Naive B cell (primary cell): ENCODE measurements at regions not wholly inside any gene's neighbourhood (a gene's known extent, or its start where the extent isn't known, plus 50 kb on each side); places are given as distances from the start of the nearest gene placed in this dataset.

Source experiments
- ATAC-seq, 2 donors: fragments of 150-1000 bp; cut with Tn5 transposase; 2 replicates each; pipeline ENCODE4 v1.10.0; 2021; ENCODE audit warnings: low read depth in 2 of 2, mild to moderate bottlenecking in 2 of 2, moderate library complexity in 2 of 2
- DNase-seq: peaks from one replicate; pipeline ENCODE4 v3.0.0; 2022
- H3K27ac Mint-ChIP-seq, 6 donors: one replicate each; pipeline ENCODE4 v1.8.0; 2020 to 2022; ENCODE audit warnings: mild to moderate bottlenecking in 6 of 6, mixed read lengths in 6 of 6, moderate library complexity in 5 of 6, inconsistent platforms in 2 of 6
- H3K27me3 Mint-ChIP-seq, 3 donors: one replicate each; pipeline ENCODE4 v1.8.0; 2021 to 2022; ENCODE audit warnings: mixed read lengths in 3 of 3, mild to moderate bottlenecking in 1 of 3
- H3K36me3 Mint-ChIP-seq, 2 donors: one replicate each; pipeline ENCODE4 v1.8.0; 2020 to 2022; ENCODE audit warnings: mixed read lengths in 2 of 2, inconsistent platforms in 1 of 2, mild to moderate bottlenecking in 1 of 2
- H3K4me1 Mint-ChIP-seq, 3 donors: one replicate each; pipeline ENCODE4 v1.8.0; 2020 to 2022; ENCODE audit warnings: mixed read lengths in 3 of 3, inconsistent platforms in 1 of 3, mild to moderate bottlenecking in 1 of 3, moderate library complexity in 1 of 3
- H3K4me3 Mint-ChIP-seq, 8 donors: one replicate each; pipeline ENCODE4 v1.8.0; 2020 to 2022; ENCODE audit warnings: mild to moderate bottlenecking in 8 of 8, mixed read lengths in 8 of 8, moderate library complexity in 8 of 8, inconsistent platforms in 2 of 8
- H3K9me3 Mint-ChIP-seq, 7 donors: one replicate each; pipeline ENCODE4 v1.8.0; 2020 to 2022; ENCODE audit warnings: mixed read lengths in 7 of 7, mild to moderate bottlenecking in 5 of 7, inconsistent platforms in 2 of 7, moderate library complexity in 1 of 7

DNA sequence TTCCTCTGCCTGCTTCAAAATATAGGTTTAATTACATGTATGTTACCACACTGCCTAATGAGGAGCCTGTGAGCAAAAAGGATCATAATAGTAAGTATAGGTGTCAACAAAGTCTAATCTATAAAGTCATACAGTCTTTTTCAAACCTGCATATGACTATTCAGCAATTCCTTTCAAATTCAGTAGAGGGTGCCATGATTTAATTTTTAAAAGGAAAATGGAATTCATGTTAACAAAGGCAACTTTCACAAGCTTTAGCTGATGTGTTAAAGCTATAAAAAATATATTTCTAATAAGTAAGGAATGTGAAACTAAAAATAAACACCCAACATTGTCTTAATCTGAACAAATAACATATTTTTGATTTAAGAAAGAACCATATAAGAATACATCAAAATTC is 52.1 kb downstream of the MPP7 start:
- no peak overlapping the region for H3K27ac Mint-ChIP-seq

DNA sequence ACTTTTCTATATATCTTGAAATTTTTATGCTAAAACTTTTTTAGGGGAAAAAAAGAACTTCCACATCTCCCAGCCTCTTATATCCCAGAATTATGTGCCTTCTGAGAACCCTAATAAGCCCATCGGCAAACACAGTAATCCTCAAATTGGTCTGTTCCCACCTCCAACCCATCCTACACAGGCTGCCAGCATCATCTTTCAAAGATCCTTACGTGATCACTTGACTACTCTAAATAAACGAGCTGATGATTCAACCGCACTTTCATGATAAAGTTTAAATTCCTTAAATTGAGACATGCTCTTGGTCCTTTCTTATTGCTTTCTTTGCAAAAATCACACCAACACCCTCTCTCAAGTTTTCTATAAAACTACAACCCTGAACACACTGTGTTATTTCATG is 52.5 kb downstream of the MPP7 start:
- ATAC-seq: no peak
- Mint-ChIP-seq H3K27me3 (peaks cover 6 to 14% (median 8%) of the 10 kb centered on the region in 3 donors), H3K36me3 (peaks cover 6 to 8% of the 10 kb centered on the region in 2 donors), H3K27ac (no peak overlapping the region), H3K4me3 (no peak overlapping the region), H3K4me1 (peaks cover 4 to 9% (median 4%) of the 10 kb centered on the region in 3 donors), H3K9me3 (peaks cover 0 to 6% (median 3%) of the 10 kb centered on the region in 7 donors)
- no peak for DNase-seq

More for the DNA sequence above, 52.1 kb downstream of the MPP7 start:
- H3K9me3 Mint-ChIP-seq: peaks cover 0 to 2% (median 0%) of the 10 kb centered on the region in 7 donors
- peaks cover 2 to 12% (median 4%) of the 10 kb centered on the region in 3 donors for H3K27me3 Mint-ChIP-seq
- H3K36me3 Mint-ChIP-seq: peaks cover 2 to 3% of the 10 kb centered on the region in 2 donors
- peak; percentile 21 for DNase-seq
- H3K4me1 Mint-ChIP-seq: peaks cover 4 to 9% (median 4%) of the 10 kb centered on the region in 3 donors
- no peak overlapping the region for H3K4me3 Mint-ChIP-seq
- ATAC-seq: peak; percentile 30 to 34

DNA sequence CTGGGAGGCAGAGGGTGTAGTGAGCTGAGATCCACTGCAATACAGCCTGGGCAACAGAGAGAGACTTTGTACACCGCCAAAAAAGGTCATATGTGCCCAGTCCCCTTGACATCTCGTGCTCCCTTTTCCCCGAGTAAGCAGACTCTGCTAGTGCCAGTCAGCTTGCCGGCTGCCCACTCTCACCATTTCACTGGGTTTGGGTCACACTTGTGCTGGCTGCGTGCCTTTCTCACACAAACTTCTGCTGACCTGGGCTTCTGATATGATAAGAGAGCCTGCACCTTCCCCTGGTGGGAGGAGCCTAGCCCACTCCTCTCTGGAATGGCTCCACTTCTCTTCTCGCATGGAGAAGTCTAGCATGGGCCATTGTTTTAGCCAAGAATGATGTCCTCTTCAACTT is 53.4 kb downstream of the MPP7 start:
- Mint-ChIP-seq H3K27me3 (peaks cover 11 to 12% (median 11%) of the 10 kb centered on the region in 3 donors), H3K27ac (no peak overlapping the region), H3K9me3 (peaks cover 0 to 9% (median 5%) of the 10 kb centered on the region in 7 donors), H3K4me3 (no peak overlapping the region), H3K36me3 (peaks cover 11% of the 10 kb centered on the region in 2 donors), H3K4me1 (peaks cover 1 to 9% (median 4%) of the 10 kb centered on the region in 3 donors)
- no peak for DNase-seq
- no peak for ATAC-seq

DNA sequence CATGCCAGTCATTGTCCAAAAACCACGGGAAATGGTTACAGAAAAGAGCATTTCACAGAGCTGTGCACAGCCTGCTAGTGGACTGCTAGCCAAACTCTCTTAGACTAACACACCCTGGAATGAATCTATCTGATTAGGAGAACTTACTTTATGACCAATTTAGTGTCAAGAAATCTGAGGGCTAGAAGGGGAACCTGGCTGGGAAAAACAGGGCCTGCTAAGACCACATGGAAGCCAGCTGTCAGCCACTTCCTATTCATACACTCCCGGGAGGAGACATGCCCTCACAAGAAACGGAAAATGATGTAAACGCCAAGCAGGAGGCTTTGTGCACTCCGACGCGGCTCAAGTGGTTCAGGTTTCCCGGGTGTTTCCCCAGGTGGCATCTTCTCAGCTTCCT is 54.8 kb downstream of the MPP7 start:
- Mint-ChIP-seq H3K27ac (no peak overlapping the region), H3K27me3 (peaks cover 9 to 11% (median 11%) of the 10 kb centered on the region in 3 donors), H3K4me1 (peaks cover 0 to 9% (median 4%) of the 10 kb centered on the region in 3 donors), H3K4me3 (no peak overlapping the region), H3K9me3 (peaks cover 0 to 9% (median 5%) of the 10 kb centered on the region in 7 donors), H3K36me3 (peaks cover 11% of the 10 kb centered on the region in 2 donors)
- no peak for DNase-seq
- ATAC-seq: no peak

DNA sequence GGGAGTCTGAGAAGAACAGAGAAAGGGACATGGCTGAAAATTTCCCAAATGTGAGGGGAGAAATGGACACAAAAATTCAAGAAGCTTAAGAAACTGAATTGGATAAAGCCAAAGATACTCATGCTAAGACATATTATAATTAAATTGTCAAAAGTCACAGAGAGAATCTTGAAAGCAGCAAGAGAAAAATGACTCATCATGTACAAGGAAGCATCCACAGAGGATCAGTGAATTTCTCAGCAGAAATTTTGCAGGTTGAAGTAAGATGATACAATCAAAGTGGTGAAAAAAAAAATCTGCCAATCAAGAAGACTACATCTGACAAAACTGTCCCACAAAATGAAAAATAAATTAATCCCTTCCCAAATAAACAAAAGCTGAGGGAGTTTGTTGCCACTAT is 56.8 kb downstream of the MPP7 start:
- no peak overlapping the region for H3K4me3 Mint-ChIP-seq
- H3K27me3 Mint-ChIP-seq: peaks cover 9 to 11% (median 11%) of the 10 kb centered on the region in 3 donors
- H3K4me1 Mint-ChIP-seq: peaks cover 0 to 9% (median 4%) of the 10 kb centered on the region in 3 donors
- H3K27ac Mint-ChIP-seq: no peak overlapping the region
- H3K9me3 Mint-ChIP-seq: peaks cover 0 to 9% (median 5%) of the 10 kb centered on the region in 7 donors
- no peak for DNase-seq
- peaks cover 11% of the 10 kb centered on the region in 2 donors for H3K36me3 Mint-ChIP-seq
- ATAC-seq: no peak

DNA sequence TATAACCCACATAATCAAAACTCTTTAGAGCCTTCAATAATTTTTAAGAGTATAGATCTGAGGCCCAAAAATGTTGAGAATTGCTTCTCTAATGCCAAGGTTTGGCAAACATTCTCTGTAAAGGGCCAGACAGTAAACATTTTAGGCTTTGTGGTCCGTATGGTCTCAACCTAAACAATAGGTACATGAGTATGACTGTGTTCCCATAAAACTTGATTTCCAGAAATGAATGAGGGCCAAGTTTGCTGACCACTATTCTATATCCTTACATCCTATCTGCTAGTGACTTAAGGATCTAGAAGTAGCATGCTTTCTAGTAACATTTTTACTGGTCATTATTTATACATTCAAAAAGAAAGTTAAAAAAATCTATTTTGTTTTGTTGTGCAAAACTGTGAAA is 58.9 kb downstream of the MPP7 start:
- Mint-ChIP-seq H3K4me1 (peaks cover 0 to 9% (median 4%) of the 10 kb centered on the region in 3 donors), H3K27me3 (peaks cover 9 to 11% (median 11%) of the 10 kb centered on the region in 3 donors), H3K4me3 (no peak overlapping the region), H3K27ac (no peak overlapping the region), H3K9me3 (peaks cover 0 to 9% (median 5%) of the 10 kb centered on the region in 7 donors), H3K36me3 (peaks cover 11% of the 10 kb centered on the region in 2 donors)
- DNase-seq (no peak), ATAC-seq (no peak)

DNA sequence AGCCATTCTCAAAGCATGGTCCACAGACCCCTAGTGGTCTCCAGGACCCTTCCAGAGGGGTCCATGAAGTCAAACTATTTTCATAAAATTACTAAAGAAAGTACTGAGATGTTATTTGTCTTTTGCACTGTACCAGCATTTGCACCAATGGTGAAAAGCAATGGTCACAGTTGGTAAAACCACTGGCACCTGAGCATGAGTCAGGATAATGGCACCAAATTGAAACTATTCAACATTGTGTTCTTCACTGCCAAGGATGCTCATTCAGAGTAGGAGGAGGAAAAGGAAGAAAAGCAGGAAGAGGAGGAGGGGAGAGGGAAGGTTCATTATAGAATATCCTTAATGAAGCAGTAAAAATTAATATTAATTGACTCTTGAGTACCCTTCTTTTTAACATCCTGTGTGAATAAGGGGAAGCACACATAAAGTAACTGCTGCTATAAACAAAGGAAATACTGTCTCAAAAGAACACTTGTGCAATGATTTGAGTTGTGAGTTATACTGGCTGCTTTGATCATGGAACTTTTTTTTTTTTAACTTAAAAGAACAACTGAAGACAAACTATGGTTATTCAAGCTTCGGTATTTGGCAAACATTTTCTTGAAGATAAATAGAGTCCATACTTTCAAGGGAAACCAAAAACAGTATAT is 60.2 kb downstream of the MPP7 start:
- ATAC-seq (no peak), DNase-seq (no peak)
- H3K36me3 Mint-ChIP-seq: peaks cover 11% of the 10 kb centered on the region in 2 donors
- no peak overlapping the region for H3K4me3 Mint-ChIP-seq
- H3K9me3 Mint-ChIP-seq: peaks cover 0 to 9% (median 5%) of the 10 kb centered on the region in 7 donors
- H3K4me1 Mint-ChIP-seq: no peaks in the 10 kb centered on the region
- H3K27ac Mint-ChIP-seq: no peak overlapping the region
- H3K27me3 Mint-ChIP-seq: peaks cover 9 to 11% (median 11%) of the 10 kb centered on the region in 3 donors

DNA sequence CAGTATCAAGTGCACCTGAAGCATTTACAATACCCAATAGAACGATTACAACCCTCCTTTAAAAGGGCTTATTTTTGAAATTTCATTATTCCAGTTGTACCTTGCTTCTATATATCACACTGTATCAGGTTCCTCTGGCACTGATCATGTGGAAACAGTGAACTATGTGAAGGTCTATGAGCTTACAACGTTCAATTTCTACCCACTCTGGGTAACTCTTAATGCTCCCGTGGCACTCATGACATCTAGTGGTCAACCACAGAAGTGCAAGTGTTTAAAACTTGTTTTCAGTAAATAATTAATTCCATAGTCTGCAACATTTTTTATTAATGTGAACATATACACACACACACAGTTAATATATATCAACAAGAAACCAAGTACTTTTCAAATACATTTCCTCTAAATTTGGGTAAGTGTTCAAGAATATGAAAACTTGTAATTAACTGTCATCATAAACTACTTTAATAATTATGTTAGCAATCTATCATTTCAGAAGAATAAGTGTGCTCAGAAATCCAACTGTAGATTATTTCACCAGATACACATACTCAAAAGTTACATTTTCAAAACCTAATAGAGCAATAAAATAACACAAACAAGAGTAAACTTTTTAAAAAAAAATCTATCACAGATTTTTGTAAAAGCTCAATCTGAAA is 61.0 kb downstream of the MPP7 start:
- ATAC-seq (peak; percentile 61 to 70), DNase-seq (peak; percentile 21)
- Mint-ChIP-seq H3K27me3 (peaks cover 9 to 11% (median 11%) of the 10 kb centered on the region in 3 donors), H3K36me3 (peaks cover 11% of the 10 kb centered on the region in 2 donors), H3K4me1 (no peaks in the 10 kb centered on the region), H3K9me3 (peaks cover 0 to 9% (median 5%) of the 10 kb centered on the region in 7 donors), H3K4me3 (no peak overlapping the region), H3K27ac (no peak overlapping the region)

DNA sequence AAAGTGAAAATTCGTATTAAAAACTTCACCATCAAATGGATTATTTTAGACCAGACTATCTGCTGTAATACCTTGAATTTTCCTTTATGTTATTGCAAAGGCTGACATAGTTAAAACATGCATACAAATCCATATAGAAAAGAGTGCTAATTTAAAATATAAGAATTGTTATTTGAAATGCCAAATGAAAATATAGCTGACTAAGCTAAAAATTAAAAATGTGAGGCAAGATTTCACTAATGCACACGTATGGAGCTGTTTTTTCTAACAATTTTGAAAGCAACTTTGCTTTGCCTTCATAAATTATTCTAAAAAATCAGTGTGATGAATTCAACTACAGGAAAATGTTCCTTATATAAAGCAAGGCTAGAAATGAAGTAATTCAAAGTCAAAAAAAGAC is 62.5 kb downstream of the MPP7 start:
- peaks cover 0 to 6% (median 0%) of the 10 kb centered on the region in 7 donors for H3K9me3 Mint-ChIP-seq
- DNase-seq: no peak
- no peak for ATAC-seq
- H3K4me1 Mint-ChIP-seq: no peaks in the 10 kb centered on the region
- peaks cover 0 to 6% (median 3%) of the 10 kb centered on the region in 3 donors for H3K27me3 Mint-ChIP-seq
- H3K36me3 Mint-ChIP-seq: peaks cover 4 to 11% of the 10 kb centered on the region in 2 donors
- H3K4me3 Mint-ChIP-seq: no peak overlapping the region
- H3K27ac Mint-ChIP-seq: no peak overlapping the region

DNA sequence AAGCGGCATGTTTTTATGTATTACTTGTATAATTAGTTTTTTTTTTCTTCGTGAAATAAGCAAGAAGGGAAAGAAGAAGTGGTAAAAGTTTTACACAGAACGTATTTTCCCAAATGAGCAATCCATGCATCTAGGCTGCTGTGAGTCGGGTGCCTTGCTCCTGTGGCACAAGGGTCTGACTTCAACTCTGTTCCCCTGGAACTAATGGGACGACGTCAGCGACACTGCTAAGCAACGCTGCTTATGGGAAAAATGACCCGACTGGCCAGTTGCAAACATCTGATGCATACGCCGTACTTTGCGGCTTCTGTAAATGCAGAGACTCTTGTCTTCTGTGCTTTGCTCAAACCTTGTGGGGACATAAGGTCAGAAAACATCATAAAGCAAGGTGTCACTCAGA is 66.3 kb downstream of the MPP7 start:
- Mint-ChIP-seq H3K27me3 (no peaks in the 10 kb centered on the region), H3K27ac (no peak overlapping the region), H3K4me3 (no peak overlapping the region), H3K4me1 (no peaks in the 10 kb centered on the region), H3K9me3 (no peaks in the 10 kb centered on the region), H3K36me3 (peaks cover 0 to 6% of the 10 kb centered on the region in 2 donors)
- DNase-seq (no peak), ATAC-seq (no peak)

DNA sequence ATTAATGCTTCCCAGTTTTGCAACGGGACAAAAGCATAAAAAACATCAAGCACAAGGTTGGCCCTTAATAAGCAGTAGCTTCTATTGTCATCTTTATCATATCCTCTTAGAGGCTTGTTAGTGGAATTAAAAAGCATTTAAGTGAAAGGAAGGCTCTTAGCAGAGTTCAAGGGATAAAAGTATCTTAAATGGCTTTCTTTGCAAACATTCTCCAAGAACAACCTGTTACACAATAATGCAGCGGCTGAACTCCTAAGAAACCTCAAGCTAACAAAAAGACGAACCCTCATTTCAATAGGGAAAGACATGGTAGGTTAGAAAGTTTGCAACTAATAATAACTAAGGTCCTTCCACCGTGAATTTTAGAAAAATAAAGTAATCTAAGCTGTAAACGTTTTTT is 82.1 kb downstream of the MPP7 start:
- ATAC-seq (no peak), DNase-seq (no peak)
- Mint-ChIP-seq H3K27ac (no peak overlapping the region), H3K36me3 (no peaks in the 10 kb centered on the region), H3K9me3 (no peaks in the 10 kb centered on the region), H3K4me3 (no peak overlapping the region), H3K4me1 (no peaks in the 10 kb centered on the region), H3K27me3 (peaks cover 0 to 8% (median 0%) of the 10 kb centered on the region in 3 donors)

DNA sequence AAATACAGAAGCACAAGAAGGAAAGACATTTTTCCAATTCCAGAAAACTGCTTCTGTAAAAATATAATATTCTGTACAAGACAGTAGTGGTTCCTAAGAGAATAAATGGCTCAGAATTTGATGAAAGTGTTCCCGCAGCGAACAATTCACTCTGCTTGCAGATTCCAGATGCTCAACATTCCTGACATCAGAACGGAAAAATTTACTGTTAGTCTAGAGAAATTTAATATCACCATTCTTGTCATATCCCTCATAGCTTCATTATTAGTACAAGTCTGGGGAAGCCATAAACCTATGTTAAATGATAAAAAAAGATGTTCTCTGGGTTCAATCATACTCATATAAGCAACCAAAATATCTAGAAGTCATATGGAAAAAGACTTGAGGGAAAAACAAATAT is 83.6 kb downstream of the MPP7 start:
- no peaks in the 10 kb centered on the region for H3K4me1 Mint-ChIP-seq
- H3K27me3 Mint-ChIP-seq: peaks cover 0 to 8% (median 0%) of the 10 kb centered on the region in 3 donors
- no peaks in the 10 kb centered on the region for H3K9me3 Mint-ChIP-seq
- ATAC-seq (no peak), DNase-seq (no peak)
- no peaks in the 10 kb centered on the region for H3K36me3 Mint-ChIP-seq
- no peak overlapping the region for H3K4me3 Mint-ChIP-seq
- no peak overlapping the region for H3K27ac Mint-ChIP-seq

DNA sequence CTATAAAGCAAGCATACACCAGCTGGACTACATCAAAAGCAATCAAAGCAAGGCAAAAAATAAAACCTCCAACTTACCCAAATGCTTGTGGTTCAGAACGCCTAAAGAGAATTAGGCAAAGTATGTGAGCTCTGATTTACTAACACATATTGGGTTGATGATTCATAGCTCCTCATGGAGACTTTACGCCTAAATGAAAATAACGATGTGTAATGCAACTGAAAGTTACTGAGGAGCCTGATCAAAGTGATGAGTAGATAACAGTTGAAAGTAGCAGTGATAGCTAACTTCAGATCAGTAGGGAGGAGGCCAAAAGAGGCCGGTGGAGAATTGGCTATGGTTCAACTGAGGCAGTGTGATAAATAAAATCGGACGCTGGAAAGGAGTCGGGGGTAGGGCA is 85.0 kb downstream of the MPP7 start:
- no peak for DNase-seq
- no peak overlapping the region for H3K4me3 Mint-ChIP-seq
- H3K4me1 Mint-ChIP-seq: no peaks in the 10 kb centered on the region
- peaks cover 0 to 8% (median 0%) of the 10 kb centered on the region in 3 donors for H3K27me3 Mint-ChIP-seq
- no peak overlapping the region for H3K27ac Mint-ChIP-seq
- ATAC-seq: no peak
- H3K9me3 Mint-ChIP-seq: no peaks in the 10 kb centered on the region
- peaks cover 0 to 5% of the 10 kb centered on the region in 2 donors for H3K36me3 Mint-ChIP-seq

DNA sequence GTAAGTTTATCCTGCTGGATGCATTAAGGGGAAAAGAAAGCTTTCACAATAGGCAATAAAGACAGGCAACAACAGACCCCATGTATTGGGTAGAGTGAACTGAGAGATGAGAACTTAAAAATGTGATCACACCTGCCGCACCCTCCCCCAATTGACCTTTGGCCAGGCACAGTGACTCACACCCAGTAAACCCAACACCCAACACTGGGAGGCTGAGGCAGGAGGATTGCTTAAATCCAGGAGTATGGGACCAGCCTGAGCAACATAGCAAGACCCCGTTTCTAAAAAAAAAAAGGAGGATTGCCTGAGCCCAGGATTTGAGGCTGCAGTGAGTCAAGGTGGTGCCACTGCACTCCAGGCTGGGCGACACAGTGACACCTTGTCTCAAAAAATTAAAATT is 86.9 kb downstream of the MPP7 start:
- no peaks in the 10 kb centered on the region for H3K9me3 Mint-ChIP-seq
- H3K36me3 Mint-ChIP-seq: peaks cover 0 to 13% of the 10 kb centered on the region in 2 donors
- DNase-seq: no peak
- H3K27ac Mint-ChIP-seq: peak overlapping the region in 1 of 6 donors; percentile 54
- ATAC-seq: no peak
- H3K27me3 Mint-ChIP-seq: peaks cover 0 to 8% (median 0%) of the 10 kb centered on the region in 3 donors
- H3K4me3 Mint-ChIP-seq: no peak overlapping the region
- no peaks in the 10 kb centered on the region for H3K4me1 Mint-ChIP-seq
